ENCODE measurements at regions not wholly inside any gene's neighbourhood (a gene's known extent, or its start where the extent isn't known, plus 50 kb on each side); places are given as distances from the start of the nearest gene placed in this dataset.

- DNase-seq (ENCODE audit: low spot score): no peak
These were observed 57.1 kb upstream of the ATG10 start for GRCh38 chr5:81914696-81915095.

- no peak for DNase-seq (ENCODE audit: low spot score)
These were observed 58.9 kb upstream of the ATG10 start for GRCh38 chr5:81912933-81913332.

DNA sequence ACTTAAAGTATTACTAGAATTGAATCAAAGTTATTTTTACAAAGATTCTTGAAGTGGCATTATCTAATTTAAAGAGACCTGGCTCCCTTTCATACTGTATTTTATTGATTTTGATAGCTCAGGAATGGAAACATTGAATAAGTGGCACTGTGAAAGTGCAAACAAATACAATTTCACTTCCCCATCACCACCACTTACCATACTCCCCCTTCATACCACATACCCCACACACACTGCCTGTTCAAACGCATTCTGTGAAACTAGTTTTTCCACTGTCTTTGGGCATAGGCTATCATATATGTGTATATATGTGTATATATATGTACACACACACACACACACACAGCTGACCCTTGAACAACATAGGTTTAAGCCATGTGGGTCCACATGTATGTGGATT lies 62.1 kb upstream of the ATG10 start:
- DNase-seq (ENCODE audit: low spot score): no peak

- DNase-seq (ENCODE audit: low spot score): no peak
These were observed 63.1 kb upstream of the ATG10 start for GRCh38 chr5:81908771-81909170.

DNA sequence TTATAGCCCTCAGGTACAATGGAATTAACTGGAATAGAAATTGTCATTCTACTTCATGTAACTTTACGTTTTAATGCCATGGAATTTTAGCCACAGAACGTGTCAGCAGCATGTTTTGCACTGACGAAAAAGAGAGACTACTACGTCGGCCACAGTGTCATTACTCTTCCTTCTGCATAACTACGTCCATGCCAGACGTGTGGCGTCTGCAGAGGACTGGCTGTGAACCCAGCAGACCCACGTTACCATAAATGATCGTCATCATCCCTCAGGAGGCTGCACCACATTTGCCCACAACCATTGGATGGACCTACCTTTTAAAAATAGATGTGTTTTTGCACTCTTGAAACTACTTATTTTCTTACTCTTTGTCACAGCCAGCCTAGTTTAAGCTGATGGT lies 63.8 kb upstream of the ATG10 start:
- DNase-seq (ENCODE audit: low spot score): no peak

DNA sequence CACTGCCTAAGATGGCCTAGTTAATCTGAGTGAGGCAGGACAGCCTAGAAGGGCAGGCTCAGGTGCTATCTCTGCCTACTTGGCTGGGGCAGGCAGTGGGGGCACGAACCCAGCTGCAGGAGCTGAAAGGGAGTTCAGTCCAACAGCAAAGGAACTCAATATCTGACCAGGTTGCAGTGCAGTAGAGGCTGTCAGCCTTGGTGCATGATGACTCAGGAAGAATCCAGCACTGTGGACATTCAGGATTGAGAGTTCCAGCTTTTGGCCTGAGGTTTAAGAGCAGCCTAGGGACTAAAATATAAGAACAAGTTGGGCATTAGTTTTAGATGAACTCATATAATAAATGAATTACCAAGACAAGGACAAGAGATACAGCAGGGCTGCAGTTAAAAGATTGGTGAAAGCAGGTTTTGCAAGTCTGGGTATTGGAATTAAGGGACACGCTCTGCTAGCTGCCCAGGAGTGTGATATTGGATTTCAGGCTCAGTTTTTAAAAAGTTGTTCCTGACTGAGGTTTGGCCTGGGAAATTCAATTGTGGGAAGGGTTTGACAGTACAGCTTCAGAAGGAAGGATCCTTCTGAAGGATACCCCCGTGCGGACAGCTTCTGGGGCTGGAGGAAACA lies 64.7 kb upstream of the ATG10 start:
- DNase-seq (ENCODE audit: low spot score): no peak

DNA sequence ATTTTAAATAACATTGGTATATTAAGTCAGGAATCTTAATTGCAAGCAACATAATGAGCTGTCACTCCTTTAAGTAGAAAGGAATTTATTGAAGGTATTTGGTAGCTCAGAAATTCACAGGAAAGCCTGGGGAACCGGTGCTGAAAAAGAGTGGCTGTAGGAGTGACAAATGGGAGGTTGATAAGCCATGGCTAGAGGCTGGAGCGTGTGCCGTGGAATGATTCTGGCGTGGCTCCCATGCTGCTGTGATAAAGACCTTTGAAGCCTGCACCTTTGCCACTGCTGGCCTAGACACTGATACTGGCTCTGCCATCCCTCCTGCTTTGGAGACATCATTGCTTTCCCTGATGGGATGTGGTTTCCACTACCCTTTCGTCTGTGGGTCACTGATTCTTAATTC lies 65.7 kb upstream of the ATG10 start:
- no peak for DNase-seq (ENCODE audit: low spot score)

GRCh38 chr5:81904861-81905260 lies 67.0 kb upstream of the ATG10 start:
- DNase-seq (ENCODE audit: low spot score): no peak

- no peak for DNase-seq (ENCODE audit: low spot score)
These were observed 67.7 kb upstream of the ATG10 start for GRCh38 chr5:81904166-81904565.

DNA sequence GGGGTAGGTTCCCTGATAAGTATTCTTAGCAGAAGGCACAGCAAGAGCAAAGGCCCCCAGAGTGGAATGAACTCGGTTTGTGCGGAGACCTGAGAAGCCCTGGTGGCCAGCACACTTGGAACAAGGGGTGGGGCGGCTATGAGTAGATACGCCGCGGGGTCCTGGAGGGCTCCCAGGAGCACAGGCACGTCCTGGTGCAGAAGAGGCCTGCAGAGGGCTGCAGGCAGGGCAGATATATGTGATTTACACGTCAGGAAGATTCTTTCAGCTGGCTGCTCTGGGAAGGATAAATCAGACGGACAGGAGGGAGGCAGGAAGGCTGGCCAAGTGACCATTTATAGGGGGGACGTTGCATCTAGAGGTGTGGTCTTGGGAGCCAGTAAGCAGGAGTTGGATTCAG lies 70.2 kb upstream of the ATG10 start:
- no peak for DNase-seq (ENCODE audit: low spot score)

DNA sequence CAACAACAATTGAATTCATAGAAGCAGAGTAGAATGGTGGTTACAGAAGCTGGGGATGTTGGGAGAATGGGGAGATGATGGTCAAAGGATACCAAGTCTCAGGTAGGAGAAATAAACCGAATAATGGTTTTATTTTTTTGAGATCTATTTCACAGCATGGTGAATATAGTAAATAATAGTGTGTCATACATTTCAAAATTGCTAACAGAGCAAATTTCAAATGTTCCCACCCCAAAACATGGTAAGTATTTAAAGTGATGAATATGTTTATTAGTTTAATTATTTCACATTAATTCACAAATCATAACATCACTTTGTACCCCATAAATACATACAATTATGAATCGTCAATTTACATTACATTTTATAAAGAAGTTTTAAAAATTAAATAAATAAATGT lies 72.7 kb upstream of the ATG10 start:
- no peak for DNase-seq (ENCODE audit: low spot score)

DNA sequence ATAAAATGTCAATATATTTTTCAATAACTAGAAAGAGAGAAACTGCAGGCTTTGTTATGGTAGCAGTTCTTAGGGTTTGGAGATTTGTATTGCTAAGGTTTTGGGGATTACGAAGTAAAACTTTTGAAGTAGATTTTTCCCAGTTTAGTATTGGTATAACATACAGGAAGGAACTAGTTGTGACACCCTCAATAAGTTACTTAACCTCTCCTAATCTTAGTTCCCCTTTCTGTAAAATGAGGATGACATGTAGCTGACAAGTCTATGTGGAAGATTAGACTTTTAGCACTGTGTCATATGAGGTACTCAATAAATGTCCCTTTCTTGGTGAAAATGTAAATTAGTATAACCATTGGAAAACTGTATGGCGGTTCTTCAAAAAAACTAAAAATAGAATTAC lies 73.4 kb upstream of the ATG10 start:
- no peak for DNase-seq (ENCODE audit: low spot score)

DNA sequence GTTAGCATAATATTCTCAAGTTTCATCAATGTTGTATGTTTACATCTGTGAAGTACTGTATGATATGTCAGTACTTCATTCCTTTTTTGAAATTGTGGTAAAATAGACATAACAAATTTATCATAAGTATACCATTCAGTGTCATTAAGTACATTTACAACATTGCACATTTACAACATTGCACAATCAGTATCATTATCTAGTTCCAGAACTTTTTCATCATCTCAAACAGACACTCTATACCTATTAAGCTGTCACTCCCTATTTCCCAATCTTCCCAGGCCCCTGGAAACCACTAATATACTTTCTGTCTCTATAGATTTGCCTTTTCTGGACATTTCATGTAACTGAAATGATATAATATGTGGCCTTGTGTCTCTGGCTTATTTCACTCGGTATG lies 75.1 kb upstream of the ATG10 start:
- DNase-seq (ENCODE audit: low spot score): no peak

- DNase-seq (ENCODE audit: low spot score): no peak
These were observed 76.5 kb upstream of the ATG10 start for GRCh38 chr5:81895307-81895706.

- DNase-seq (ENCODE audit: low spot score): no peak
These were observed 77.9 kb upstream of the ATG10 start for GRCh38 chr5:81893961-81894360.

- no peak for DNase-seq (ENCODE audit: low spot score)
These were observed 87.0 kb upstream of the ATG10 start for GRCh38 chr5:81884871-81885270.

DNA sequence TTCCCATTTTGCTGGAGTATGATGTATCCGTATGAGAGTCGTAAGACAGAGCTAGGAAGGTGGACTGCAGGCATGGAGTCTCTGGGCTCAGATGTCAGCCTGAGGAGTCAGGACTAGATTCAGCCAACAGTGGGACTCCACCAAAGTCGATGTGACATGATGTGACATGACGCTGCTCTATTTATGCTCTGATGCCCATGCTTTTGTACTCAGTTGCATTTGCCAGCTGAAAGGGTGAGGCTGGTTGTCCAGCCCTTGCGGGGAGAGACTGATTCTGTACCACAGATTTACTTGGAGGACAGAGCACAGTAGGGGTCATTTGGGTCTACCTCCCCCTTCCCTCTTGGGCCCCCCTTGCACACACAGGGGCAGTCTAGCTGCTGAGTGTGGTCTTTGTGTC lies 88.5 kb upstream of the ATG10 start:
- no peak for DNase-seq (ENCODE audit: low spot score)

- no peak for DNase-seq (ENCODE audit: low spot score)
These were observed 90.2 kb upstream of the ATG10 start for GRCh38 chr5:81881595-81881994.

GRCh38 chr5:81879936-81880335 lies 91.9 kb upstream of the ATG10 start:
- no peak for DNase-seq (ENCODE audit: low spot score)

- DNase-seq (ENCODE audit: low spot score): no peak
These were observed 93.5 kb upstream of the ATG10 start for GRCh38 chr5:81878333-81878732.

DNA sequence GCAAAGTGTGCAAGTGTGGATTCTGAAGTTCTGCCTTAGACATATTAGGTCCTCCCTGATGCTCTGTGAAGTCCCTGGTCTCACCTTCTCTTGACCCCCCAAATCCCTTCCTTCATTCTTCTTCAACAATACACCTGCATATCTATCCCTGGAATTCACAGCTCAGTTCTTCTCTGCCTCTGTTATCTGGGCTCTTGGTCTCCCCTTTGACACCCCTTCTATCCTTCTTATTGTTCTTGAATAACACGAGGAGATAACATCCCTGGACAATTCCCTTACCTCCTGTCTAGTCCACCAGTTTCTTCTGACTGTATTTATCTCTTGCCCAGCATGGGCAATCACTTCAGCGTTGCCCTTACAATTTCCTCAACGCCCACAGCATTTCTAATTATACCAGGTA lies 104.8 kb upstream of the ATG10 start:
- no peak for DNase-seq (ENCODE audit: low spot score)

DNA sequence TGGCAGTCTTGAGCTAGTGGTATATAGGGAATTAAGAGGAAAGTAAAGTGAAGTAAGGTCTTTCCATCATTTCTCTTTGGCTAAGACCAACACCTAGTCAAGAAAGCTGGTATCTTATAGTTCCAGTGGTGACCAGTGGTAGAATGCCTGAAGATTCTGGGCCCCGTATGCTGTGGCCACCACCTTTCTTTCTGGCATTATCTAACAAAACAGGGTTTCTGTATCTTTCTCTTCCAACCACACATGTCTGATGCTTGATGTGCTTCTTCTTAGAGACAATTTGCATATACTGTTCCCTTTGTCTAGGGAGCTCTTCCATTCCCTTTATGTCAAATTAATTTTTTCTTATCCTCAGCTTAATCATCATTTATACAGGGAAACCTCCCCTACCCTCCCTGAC lies 109.9 kb upstream of the SSBP2 start:
- no peak for DNase-seq (ENCODE audit: low spot score)

DNA sequence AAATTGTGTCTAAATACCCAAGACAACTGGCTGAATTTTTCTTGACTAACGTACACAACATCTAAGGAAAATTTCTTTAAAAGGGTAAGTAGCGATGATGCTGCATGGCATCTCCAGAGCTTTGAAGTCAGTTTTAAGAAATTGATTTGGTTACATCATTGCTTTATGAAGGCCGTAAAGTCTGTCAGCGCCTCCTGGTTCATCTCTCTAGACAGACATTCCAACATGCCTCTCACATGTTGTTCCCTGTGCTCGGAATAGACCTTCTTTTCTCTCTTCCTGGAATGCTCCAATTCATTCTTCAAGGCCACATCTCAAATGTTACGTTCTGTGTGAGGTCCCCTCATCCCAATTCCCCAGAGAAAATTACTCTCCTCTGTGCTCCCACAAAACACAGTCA lies 108.7 kb upstream of the SSBP2 start:
- no peak for DNase-seq (ENCODE audit: low spot score)
